ENCODE measurements at regions not wholly inside any gene's neighbourhood (a gene's known extent, or its start where the extent isn't known, plus 50 kb on each side); places are given as distances from the start of the nearest gene placed in this dataset.

GRCh38 chr22:47865626-47866025 lies 1103.2 kb downstream of the TBC1D22A start:
- TF ChIP-seq CTCF (conservative IDR thresholded peaks at IDR 0.05; ENCODE audit: low read depth, low read length) (no peak), EZH2 (IDR thresholded peaks at IDR 0.05; ENCODE audit: low read length, unreplicated experiment) (no peak), EZH2phosphoT487 (IDR thresholded peaks at IDR 0.05; ENCODE audit: borderline replicate concordance, low read length) (no peak)

Data from PC-3 (cell line).